SK-MEL-5 (cell line): ENCODE measurements at regions not wholly inside any gene's neighbourhood (a gene's known extent, or its start where the extent isn't known, plus 50 kb on each side); places are given as distances from the start of the nearest gene placed in this dataset.

Experiments used
- DNase-seq: peaks from one replicate; pipeline ENCODE4 v3.0.0-alpha.2; 2016; ENCODE audit warnings: low read depth, low spot score
- in situ Hi-C: cut with HindIII; loops from 2 replicates; pipeline ENCODE4 v1.10.0; 2016; ENCODE audit warnings: low sequenced_read_pairs, high pct_unique_total_duplicates, low pct_unique_long_range_greater_than_20kb

- DNase-seq = no peak
- in situ Hi-C loops = no loop called here
Observed at GRCh38 chr15:93399121-93399520, 310.1 kb upstream of the RGMA start.

GRCh38 chr15:93389211-93389610 lies 300.2 kb upstream of the RGMA start:
- in situ Hi-C loops = no loop called here
- DNase-seq = no peak

- no peak for DNase-seq
- in situ Hi-C loops = no loop called here
Observed at GRCh38 chr15:93384886-93385285, 295.9 kb upstream of the RGMA start.

- in situ Hi-C loops = no loop called here
- no peak for DNase-seq
Observed at GRCh38 chr15:93382200-93382820, 293.3 kb upstream of the RGMA start.

GRCh38 chr15:93378558-93378957 lies 289.5 kb upstream of the RGMA start:
- in situ Hi-C loops = no loop called here

GRCh38 chr15:93372865-93373223 lies 283.8 kb upstream of the RGMA start:
- in situ Hi-C loops = no loop called here
- no peak for DNase-seq

More at GRCh38 chr15:93378558-93378957, 289.5 kb upstream of the RGMA start:
- no peak for DNase-seq

GRCh38 chr15:93372208-93372864 lies 283.3 kb upstream of the RGMA start:
- no peak for DNase-seq
- in situ Hi-C loops = no loop called here

- in situ Hi-C loops = no loop called here
- DNase-seq = no peak
Observed at GRCh38 chr15:93366387-93367100, 277.5 kb upstream of the RGMA start.

- in situ Hi-C loops = no loop called here
- DNase-seq = peak; percentile 67
Observed at GRCh38 chr15:93362821-93363220, 273.8 kb upstream of the RGMA start.

- no peak for DNase-seq
- in situ Hi-C loops = no loop called here
Observed at GRCh38 chr15:93362203-93362602, 273.2 kb upstream of the RGMA start.

- DNase-seq = no peak
Observed at GRCh38 chr15:93361703-93362102, 272.7 kb upstream of the RGMA start.

GRCh38 chr15:93360976-93361375 lies 272.0 kb upstream of the RGMA start:
- in situ Hi-C loops = no loop called here
- no peak for DNase-seq

More at GRCh38 chr15:93361703-93362102, 272.7 kb upstream of the RGMA start:
- in situ Hi-C loops = no loop called here

- in situ Hi-C loops = no loop called here
- DNase-seq = no peak
Observed at GRCh38 chr15:93360318-93360717, 271.3 kb upstream of the RGMA start.

- no peak for DNase-seq
- in situ Hi-C loops = no loop called here
Observed at GRCh38 chr15:93359425-93360131, 270.6 kb upstream of the RGMA start.

- in situ Hi-C loops = no loop called here
- DNase-seq = no peak
Observed at GRCh38 chr15:93359060-93359408, 270.0 kb upstream of the RGMA start.

- in situ Hi-C loops = no loop called here
- DNase-seq = no peak
Observed at GRCh38 chr15:93358166-93359059, 269.4 kb upstream of the RGMA start.

- DNase-seq = no peak
- in situ Hi-C loops = no loop called here
Observed at GRCh38 chr15:93348711-93349545, 259.9 kb upstream of the RGMA start.
